ENCODE measurements at regions not wholly inside any gene's neighbourhood (a gene's known extent, or its start where the extent isn't known, plus 50 kb on each side); places are given as distances from the start of the nearest gene placed in this dataset.

GRCh38 chr2:53436882-53437281 is 330.7 kb upstream of the CHAC2 start:
- Histone ChIP-seq H3K4me3 (ENCODE audit: low read length) (no peak overlapping the region), H3K4me1 (ENCODE audit: control insufficient read depth, insufficient read depth, low read length) (no peaks in the 10 kb centered on the region), H3K27ac (ENCODE audit: low read depth, low read length) (no peak overlapping the region), H3K9me3 (ENCODE audit: control insufficient read depth, low read length) (no peaks in the 10 kb centered on the region), H3K36me3 (ENCODE audit: control insufficient read depth, insufficient read depth, low read length) (no peaks in the 10 kb centered on the region), H3K9ac (ENCODE audit: extremely low read depth, low read length, poor library complexity, severe bottlenecking) (no peak overlapping the region), H3K27me3 (ENCODE audit: control insufficient read depth, insufficient read depth, low read length, poor library complexity, severe bottlenecking) (no peaks in the 10 kb centered on the region)
- TF ChIP-seq CTCF (conservative IDR thresholded peaks at IDR 0.05) = no peak
- Mint-ChIP-seq H3K9me3 (no peaks in the 10 kb centered on the region), H3K4me1 (peaks cover 12% of the 10 kb centered on the region), H3K36me3 (ENCODE audit: low read depth) (no peaks in the 10 kb centered on the region), H3K4me3 (no peak overlapping the region), H3K27ac (no peak overlapping the region), H3K27me3 (ENCODE audit: insufficient read depth) (no peaks in the 10 kb centered on the region)
- DNase-seq = no peak
- WGBS, 2 experiments (ENCODE audit: insufficient coverage in 1 of 2, insufficient read length in 1 of 2) = 95 to 98% methylated on average over 4 of the region's 4 CpGs

GRCh38 chr2:53435610-53436009 is 332.0 kb upstream of the CHAC2 start:
- Histone ChIP-seq H3K4me1 (ENCODE audit: control insufficient read depth, insufficient read depth, low read length) (no peaks in the 10 kb centered on the region), H3K36me3 (ENCODE audit: control insufficient read depth, insufficient read depth, low read length) (no peaks in the 10 kb centered on the region), H3K27ac (ENCODE audit: low read depth, low read length) (no peak overlapping the region), H3K4me3 (ENCODE audit: low read length) (no peak overlapping the region), H3K9ac (ENCODE audit: extremely low read depth, low read length, poor library complexity, severe bottlenecking) (no peak overlapping the region), H3K9me3 (ENCODE audit: control insufficient read depth, low read length) (no peaks in the 10 kb centered on the region), H3K27me3 (ENCODE audit: control insufficient read depth, insufficient read depth, low read length, poor library complexity, severe bottlenecking) (no peaks in the 10 kb centered on the region)
- Mint-ChIP-seq H3K27me3 (ENCODE audit: insufficient read depth) (no peaks in the 10 kb centered on the region), H3K4me3 (no peak overlapping the region), H3K9me3 (no peaks in the 10 kb centered on the region), H3K36me3 (ENCODE audit: low read depth) (no peaks in the 10 kb centered on the region), H3K27ac (no peak overlapping the region), H3K4me1 (peaks cover 12% of the 10 kb centered on the region)
- WGBS, 2 experiments (ENCODE audit: insufficient coverage in 1 of 2, insufficient read length in 1 of 2) = 91% methylated on average over 2 of the region's 2 CpGs; no CpG with 5 or more reads in 1 of the 2 experiments
- no peak for DNase-seq
- no peak for TF ChIP-seq CTCF (conservative IDR thresholded peaks at IDR 0.05)

- Mint-ChIP-seq H3K4me1 (peaks cover 12% of the 10 kb centered on the region), H3K4me3 (no peak overlapping the region), H3K27me3 (ENCODE audit: insufficient read depth) (no peaks in the 10 kb centered on the region), H3K27ac (no peak overlapping the region), H3K36me3 (ENCODE audit: low read depth) (no peaks in the 10 kb centered on the region), H3K9me3 (no peaks in the 10 kb centered on the region)
- no peaks in the 10 kb centered on the region for H3K27me3 ChIP-seq (ENCODE audit: control insufficient read depth, insufficient read depth, low read length, poor library complexity, severe bottlenecking)
- no peak overlapping the region for H3K4me3 ChIP-seq (ENCODE audit: low read length)
- WGBS, 2 experiments (ENCODE audit: insufficient coverage in 1 of 2, insufficient read length in 1 of 2) = 67% methylated on average over 1 of the region's 1 CpG; no CpG with 5 or more reads in 1 of the 2 experiments
- H3K9ac ChIP-seq (ENCODE audit: extremely low read depth, low read length, poor library complexity, severe bottlenecking) = no peak overlapping the region
- H3K27ac ChIP-seq (ENCODE audit: low read depth, low read length) = no peak overlapping the region
- H3K9me3 ChIP-seq (ENCODE audit: control insufficient read depth, low read length) = no peaks in the 10 kb centered on the region
- H3K36me3 ChIP-seq (ENCODE audit: control insufficient read depth, insufficient read depth, low read length) = no peaks in the 10 kb centered on the region
- no peak for DNase-seq
- no peak for TF ChIP-seq CTCF (conservative IDR thresholded peaks at IDR 0.05)
- no peaks in the 10 kb centered on the region for H3K4me1 ChIP-seq (ENCODE audit: control insufficient read depth, insufficient read depth, low read length)
Observed at GRCh38 chr2:53434466-53434865, 333.1 kb upstream of the CHAC2 start.
